ENCODE measurements at regions not wholly inside any gene's neighbourhood (a gene's known extent, or its start where the extent isn't known, plus 50 kb on each side); places are given as distances from the start of the nearest gene placed in this dataset.
"Not testable (repeated sequence)": the region's sequence is repeated elsewhere in the genome, so short reads cannot be mapped to it uniquely, and the experiment has no call there.

GRCh38 chr16:32116533-32116932, 136.6 kb upstream of the TP53TG3D start:
- not testable (repeated sequence) for DNase-seq

- not testable (repeated sequence) for DNase-seq
These were observed 132.7 kb upstream of the TP53TG3D start for GRCh38 chr16:32120372-32120771.

- not testable (repeated sequence) for DNase-seq
These were observed 132.3 kb upstream of the TP53TG3D start for GRCh38 chr16:32120779-32121178.

- not testable (repeated sequence) for DNase-seq
These were observed 131.7 kb upstream of the TP53TG3D start for GRCh38 chr16:32121273-32121900.

- not testable (repeated sequence) for DNase-seq
These were observed 100.7 kb upstream of the TP53TG3D start for GRCh38 chr16:32152434-32152833.

- DNase-seq = not testable (repeated sequence)
These were observed 65.0 kb upstream of the TP53TG3D start for GRCh38 chr16:32187918-32188669.

- DNase-seq = not testable (repeated sequence)
These were observed 50.5 kb upstream of the TP53TG3D start for GRCh38 chr16:32202585-32202984.
